ENCODE measurements at regions not wholly inside any gene's neighbourhood (a gene's known extent, or its start where the extent isn't known, plus 50 kb on each side); places are given as distances from the start of the nearest gene placed in this dataset.

DNA sequence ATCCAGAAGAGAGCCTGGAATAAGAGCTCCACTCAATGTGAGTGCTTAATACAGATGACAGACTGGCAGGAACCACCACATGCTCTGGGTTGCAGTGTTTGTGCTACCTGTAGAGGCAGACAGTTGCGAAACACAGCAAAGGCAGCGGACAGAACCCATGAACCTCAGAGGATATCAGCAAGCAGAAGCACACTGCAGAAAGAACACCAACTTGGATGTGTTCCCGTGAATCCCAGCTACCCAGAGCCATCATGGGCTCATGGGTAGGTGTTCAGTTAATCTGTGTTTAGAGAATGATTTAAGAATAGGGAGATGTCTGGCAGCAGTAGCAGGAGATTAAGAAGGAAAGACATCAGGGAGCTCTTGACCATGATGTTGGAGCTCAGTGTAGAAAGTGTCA is 133.3 kb upstream of the FOXQ1 start:
- H3K9ac ChIP-seq (ENCODE audit: low read length) = no peak overlapping the region
- H3K4me2 ChIP-seq (ENCODE audit: low read depth, low read length) = no peak overlapping the region
- H3K9me3 ChIP-seq (replicated peaks; ENCODE audit: insufficient read depth, low read length) = no peaks in the 10 kb centered on the region
- H3K36me3 ChIP-seq (replicated peaks; ENCODE audit: insufficient read depth, low read length) = no peaks in the 10 kb centered on the region
- H3K79me2 ChIP-seq (ENCODE audit: low read length) = no peaks in the 10 kb centered on the region
- H4K20me1 ChIP-seq (ENCODE audit: insufficient read depth, low read length) = no peaks in the 10 kb centered on the region
- H2AFZ ChIP-seq (ENCODE audit: low read length) = no peak overlapping the region
- no peak overlapping the region for H3K4me3 ChIP-seq (ENCODE audit: low read length)
- H3K4me1 ChIP-seq (ENCODE audit: low read length) = peaks cover 8% of the 10 kb centered on the region; the same call in 1 of the 2 replicates
- no peaks in the 10 kb centered on the region for H3K9me2 ChIP-seq (replicated peaks; ENCODE audit: insufficient read depth, low read length)
- H3F3A ChIP-seq (ENCODE audit: insufficient read depth, low read length) = no peaks in the 10 kb centered on the region
- no peaks in the 10 kb centered on the region for H3K27me3 ChIP-seq (replicated peaks; ENCODE audit: insufficient read depth, low read length)
- no peak for TF ChIP-seq EZH2phosphoT487 (IDR thresholded peaks at IDR 0.05; ENCODE audit: low read length)
- TF ChIP-seq, protein P1, sequence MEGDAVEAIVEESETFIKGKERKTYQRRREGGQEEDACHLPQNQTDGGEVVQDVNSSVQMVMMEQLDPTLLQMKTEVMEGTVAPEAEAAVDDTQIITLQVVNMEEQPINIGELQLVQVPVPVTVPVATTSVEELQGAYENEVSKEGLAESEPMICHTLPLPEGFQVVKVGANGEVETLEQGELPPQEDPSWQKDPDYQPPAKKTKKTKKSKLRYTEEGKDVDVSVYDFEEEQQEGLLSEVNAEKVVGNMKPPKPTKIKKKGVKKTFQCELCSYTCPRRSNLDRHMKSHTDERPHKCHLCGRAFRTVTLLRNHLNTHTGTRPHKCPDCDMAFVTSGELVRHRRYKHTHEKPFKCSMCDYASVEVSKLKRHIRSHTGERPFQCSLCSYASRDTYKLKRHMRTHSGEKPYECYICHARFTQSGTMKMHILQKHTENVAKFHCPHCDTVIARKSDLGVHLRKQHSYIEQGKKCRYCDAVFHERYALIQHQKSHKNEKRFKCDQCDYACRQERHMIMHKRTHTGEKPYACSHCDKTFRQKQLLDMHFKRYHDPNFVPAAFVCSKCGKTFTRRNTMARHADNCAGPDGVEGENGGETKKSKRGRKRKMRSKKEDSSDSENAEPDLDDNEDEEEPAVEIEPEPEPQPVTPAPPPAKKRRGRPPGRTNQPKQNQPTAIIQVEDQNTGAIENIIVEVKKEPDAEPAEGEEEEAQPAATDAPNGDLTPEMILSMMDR (IDR thresholded peaks at IDR 0.05; ENCODE audit: low read length) = no peak
- TF ChIP-seq EZH2 (optimal IDR thresholded peaks at IDR 0.05; ENCODE audit: low read depth, low read length) = no peak
- no peak overlapping the region for H3K27ac ChIP-seq (ENCODE audit: low read length)
- DNase-seq = no peak

DNA sequence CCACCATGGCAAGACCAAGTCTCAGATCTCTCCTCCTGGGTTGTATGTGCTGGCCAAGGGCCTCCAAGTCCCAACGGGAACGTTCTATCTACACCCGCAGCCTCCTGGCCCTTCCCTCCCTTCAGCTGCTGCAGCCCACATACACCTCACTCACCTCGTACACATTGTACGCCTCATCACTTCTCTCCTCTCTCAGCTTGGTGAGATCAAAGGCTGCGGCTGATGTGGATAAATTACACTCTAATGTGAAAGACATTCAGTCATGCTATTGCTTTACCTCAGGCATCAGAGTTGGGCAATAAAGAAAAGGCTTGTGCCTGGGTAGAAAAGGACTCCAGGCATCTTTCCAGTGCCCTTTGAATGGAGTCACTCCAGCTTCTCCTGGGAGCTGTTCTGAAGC is 135.3 kb upstream of the FOXQ1 start:
- DNase-seq = no peak
- Histone ChIP-seq H3K36me3 (replicated peaks; ENCODE audit: insufficient read depth, low read length) (no peaks in the 10 kb centered on the region), H3K9ac (ENCODE audit: low read length) (no peak overlapping the region), H3K27ac (ENCODE audit: low read length) (no peak overlapping the region), H3F3A (ENCODE audit: insufficient read depth, low read length) (no peaks in the 10 kb centered on the region), H4K20me1 (ENCODE audit: insufficient read depth, low read length) (no peaks in the 10 kb centered on the region), H3K9me2 (replicated peaks; ENCODE audit: insufficient read depth, low read length) (no peaks in the 10 kb centered on the region), H2AFZ (ENCODE audit: low read length) (no peak overlapping the region), H3K4me1 (ENCODE audit: low read length) (peaks cover 8% of the 10 kb centered on the region; the same call in 1 of the 2 replicates), H3K27me3 (replicated peaks; ENCODE audit: insufficient read depth, low read length) (no peaks in the 10 kb centered on the region), H3K79me2 (ENCODE audit: low read length) (no peaks in the 10 kb centered on the region), H3K4me2 (ENCODE audit: low read depth, low read length) (no peak overlapping the region), H3K9me3 (replicated peaks; ENCODE audit: insufficient read depth, low read length) (no peaks in the 10 kb centered on the region), H3K4me3 (ENCODE audit: low read length) (no peak overlapping the region)
- no peak for TF ChIP-seq EZH2phosphoT487 (IDR thresholded peaks at IDR 0.05; ENCODE audit: low read length)
- TF ChIP-seq, protein P1 (IDR thresholded peaks at IDR 0.05; ENCODE audit: low read length) = no peak
- no peak for TF ChIP-seq EZH2 (optimal IDR thresholded peaks at IDR 0.05; ENCODE audit: low read depth, low read length)

DNA sequence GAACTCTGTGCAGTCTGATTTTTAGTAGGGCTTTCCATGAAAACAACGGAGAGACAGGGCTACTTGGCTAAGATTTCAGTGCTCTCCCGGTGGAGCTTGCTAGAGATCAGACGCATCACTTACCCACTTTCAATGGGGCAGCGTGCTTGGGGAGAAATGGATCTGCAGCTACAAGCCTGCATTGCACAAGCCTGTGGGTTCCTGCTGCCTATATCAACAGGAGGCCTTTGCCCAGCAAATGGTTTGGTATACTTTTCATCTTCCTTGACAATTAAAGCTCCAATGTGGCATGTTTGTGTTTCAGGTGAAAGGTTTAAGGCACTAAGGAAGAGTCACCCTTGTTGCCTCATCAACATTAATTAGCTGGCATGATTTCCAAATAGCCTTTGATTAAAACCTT is 136.0 kb upstream of the FOXQ1 start:
- H3K27ac ChIP-seq (ENCODE audit: low read length) = no peak overlapping the region
- H3K4me3 ChIP-seq (ENCODE audit: low read length) = no peak overlapping the region
- no peak overlapping the region for H3K9ac ChIP-seq (ENCODE audit: low read length)
- no peaks in the 10 kb centered on the region for H3K79me2 ChIP-seq (ENCODE audit: low read length)
- no peaks in the 10 kb centered on the region for H4K20me1 ChIP-seq (ENCODE audit: insufficient read depth, low read length)
- no peak overlapping the region for H3K4me2 ChIP-seq (ENCODE audit: low read depth, low read length)
- H3K4me1 ChIP-seq (ENCODE audit: low read length) = peaks cover 8% of the 10 kb centered on the region; the same call in 1 of the 2 replicates
- H3F3A ChIP-seq (ENCODE audit: insufficient read depth, low read length) = no peaks in the 10 kb centered on the region
- no peak for DNase-seq
- no peaks in the 10 kb centered on the region for H3K9me2 ChIP-seq (replicated peaks; ENCODE audit: insufficient read depth, low read length)
- H3K9me3 ChIP-seq (replicated peaks; ENCODE audit: insufficient read depth, low read length) = no peaks in the 10 kb centered on the region
- no peaks in the 10 kb centered on the region for H3K27me3 ChIP-seq (replicated peaks; ENCODE audit: insufficient read depth, low read length)
- H3K36me3 ChIP-seq (replicated peaks; ENCODE audit: insufficient read depth, low read length) = no peaks in the 10 kb centered on the region
- H2AFZ ChIP-seq (ENCODE audit: low read length) = no peak overlapping the region
- TF ChIP-seq, protein P1 (IDR thresholded peaks at IDR 0.05; ENCODE audit: low read length) = no peak
- TF ChIP-seq EZH2phosphoT487 (IDR thresholded peaks at IDR 0.05; ENCODE audit: low read length) (no peak), EZH2 (optimal IDR thresholded peaks at IDR 0.05; ENCODE audit: low read depth, low read length) (no peak)

Data from MM.1S (cell line).